K562 (cell line): ENCODE measurements at regions not wholly inside any gene's neighbourhood (a gene's known extent, or its start where the extent isn't known, plus 50 kb on each side); places are given as distances from the start of the nearest gene placed in this dataset.

Experiments used
- FOXA1 ChIP-seq: fragments of 450-650 bp; IDR thresholded peaks from 2 replicates; pipeline ENCODE4 v1.6.1; 2016; ENCODE audit warnings: mild to moderate bottlenecking, borderline replicate concordance
- GATA2 ChIP-seq: sonication (generic); formaldehyde crosslinking; IDR thresholded peaks from 2 replicates; pipeline ENCODE4 v1.4.0; 2020; ENCODE audit warnings: mild to moderate bottlenecking, missing genetic modification reagents
- KAT2B ChIP-seq: IDR thresholded peaks from one replicate; pipeline ENCODE4 v1.6.1; 2012; ENCODE audit warnings: low read depth, mild to moderate bottlenecking, control low read depth, inconsistent platforms, low read length, moderate library complexity
- MLX ChIP-seq, 2 experiments: fragments of 450-650 bp in 1 of 2; sonication (generic) in 1 of 2; formaldehyde crosslinking; conservative IDR thresholded peaks; 2 replicates each; pipeline versions ENCODE4 v1.4.0 to v1.8.1; 2020 to 2022; ENCODE audit warnings: mild to moderate bottlenecking in 1 of 2, missing genetic modification reagents in 1 of 2
- PHTF2 ChIP-seq: fragments of 250-450 bp; sonication (Bioruptor Pico); IDR thresholded peaks from 2 replicates; pipeline ENCODE4 v1.5.0; 2021; ENCODE audit warnings: mild to moderate bottlenecking
- RAD21 ChIP-seq, 2 experiments: fragments of 250-450 bp in 1 of 2; fragments of 450-650 bp in 1 of 2; sonication (Bioruptor Pico) in 1 of 2; formaldehyde crosslinking in 1 of 2; IDR thresholded peaks in 1 of 2; conservative IDR thresholded peaks in 1 of 2; 2 replicates each; pipeline versions ENCODE4 v1.4.0 to v1.8.0; 2020 to 2022; ENCODE audit warnings: mild to moderate bottlenecking in 2 of 2, moderate library complexity in 1 of 2
- RBBP5 ChIP-seq: fragments of 200-600 bp; sonication (generic); IDR thresholded peaks from 2 replicates; pipeline ENCODE4 v1.6.1; 2012; ENCODE audit warnings: borderline replicate concordance, mild to moderate bottlenecking, low read length, control low read depth, inconsistent platforms; ENCODE audit not compliant: insufficient read depth, poor library complexity, severe bottlenecking
- SMARCA4 ChIP-seq: fragments of 450-650 bp; IDR thresholded peaks from 2 replicates; pipeline ENCODE4 v1.6.1; 2016
- STAT5A ChIP-seq: IDR thresholded peaks from 2 replicates; pipeline ENCODE4 v1.6.1; 2012; ENCODE audit warnings: low read length, inconsistent platforms, borderline replicate concordance
- TEAD4 ChIP-seq, 2 experiments: sonication (generic) in 1 of 2; formaldehyde crosslinking in 1 of 2; IDR thresholded peaks; 2 replicates each; pipeline versions ENCODE4 v1.6.1 to v1.8.0; 2012 to 2022; ENCODE audit warnings: borderline replicate concordance in 1 of 2, inconsistent platforms in 1 of 2, low read length in 1 of 2, mild to moderate bottlenecking in 1 of 2, missing genetic modification reagents in 1 of 2
- ZNF143 ChIP-seq: sonication (generic); formaldehyde crosslinking; IDR thresholded peaks from 2 replicates; pipeline ENCODE4 v1.9.0; 2022; ENCODE audit warnings: mild to moderate bottlenecking, missing genetic modification reagents
- TF ChIP-seq, protein P1 (sequence below): fragments of 250-450 bp; sonication (Bioruptor Pico); IDR thresholded peaks from 2 replicates; pipeline ENCODE4 v1.8.0; 2022; ENCODE audit warnings: inconsistent platforms, mild to moderate bottlenecking, moderate library complexity, borderline replicate concordance
- TF ChIP-seq, protein P2 (sequence below): fragments of 450-650 bp; IDR thresholded peaks from 2 replicates; pipeline ENCODE4 v1.6.1; 2016; ENCODE audit warnings: mild to moderate bottlenecking, moderate library complexity

GRCh38 chr6:146896062-146896813 is 297.5 kb downstream of the ADGB start (continued):
- TF ChIP-seq KAT2B, result no peak
- TF ChIP-seq SMARCA4, result peak; percentile 87
- peak; percentile 70 for TF ChIP-seq STAT5A
- 0 out of 4 replicates have a peak, but pooled peaks of 1 of the 2 experiments have one; percentile 15 for TF ChIP-seq RAD21 (CRISPR knock-in tag; conservative IDR thresholded peaks at IDR 0.05 in 1 of 2, IDR thresholded peaks at IDR 0.05 in 1 of 2)
- TF ChIP-seq TEAD4 (IDR thresholded peaks at IDR 0.05; ENCODE audit: low read length), result peak; percentile 86
- TF ChIP-seq TEAD4 (CRISPR knock-in tag; IDR thresholded peaks at IDR 0.05; ENCODE audit: borderline replicate concordance), result no peak
- TF ChIP-seq MLX (CRISPR knock-in tag; conservative IDR thresholded peaks at IDR 0.05), result 0 out of 4 replicates have a peak, but pooled peaks of 1 of the 2 experiments have one; percentile 15
- TF ChIP-seq, protein P1, sequence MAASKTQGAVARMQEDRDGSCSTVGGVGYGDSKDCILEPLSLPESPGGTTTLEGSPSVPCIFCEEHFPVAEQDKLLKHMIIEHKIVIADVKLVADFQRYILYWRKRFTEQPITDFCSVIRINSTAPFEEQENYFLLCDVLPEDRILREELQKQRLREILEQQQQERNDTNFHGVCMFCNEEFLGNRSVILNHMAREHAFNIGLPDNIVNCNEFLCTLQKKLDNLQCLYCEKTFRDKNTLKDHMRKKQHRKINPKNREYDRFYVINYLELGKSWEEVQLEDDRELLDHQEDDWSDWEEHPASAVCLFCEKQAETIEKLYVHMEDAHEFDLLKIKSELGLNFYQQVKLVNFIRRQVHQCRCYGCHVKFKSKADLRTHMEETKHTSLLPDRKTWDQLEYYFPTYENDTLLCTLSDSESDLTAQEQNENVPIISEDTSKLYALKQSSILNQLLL, result no peak
- TF ChIP-seq, protein P2, sequence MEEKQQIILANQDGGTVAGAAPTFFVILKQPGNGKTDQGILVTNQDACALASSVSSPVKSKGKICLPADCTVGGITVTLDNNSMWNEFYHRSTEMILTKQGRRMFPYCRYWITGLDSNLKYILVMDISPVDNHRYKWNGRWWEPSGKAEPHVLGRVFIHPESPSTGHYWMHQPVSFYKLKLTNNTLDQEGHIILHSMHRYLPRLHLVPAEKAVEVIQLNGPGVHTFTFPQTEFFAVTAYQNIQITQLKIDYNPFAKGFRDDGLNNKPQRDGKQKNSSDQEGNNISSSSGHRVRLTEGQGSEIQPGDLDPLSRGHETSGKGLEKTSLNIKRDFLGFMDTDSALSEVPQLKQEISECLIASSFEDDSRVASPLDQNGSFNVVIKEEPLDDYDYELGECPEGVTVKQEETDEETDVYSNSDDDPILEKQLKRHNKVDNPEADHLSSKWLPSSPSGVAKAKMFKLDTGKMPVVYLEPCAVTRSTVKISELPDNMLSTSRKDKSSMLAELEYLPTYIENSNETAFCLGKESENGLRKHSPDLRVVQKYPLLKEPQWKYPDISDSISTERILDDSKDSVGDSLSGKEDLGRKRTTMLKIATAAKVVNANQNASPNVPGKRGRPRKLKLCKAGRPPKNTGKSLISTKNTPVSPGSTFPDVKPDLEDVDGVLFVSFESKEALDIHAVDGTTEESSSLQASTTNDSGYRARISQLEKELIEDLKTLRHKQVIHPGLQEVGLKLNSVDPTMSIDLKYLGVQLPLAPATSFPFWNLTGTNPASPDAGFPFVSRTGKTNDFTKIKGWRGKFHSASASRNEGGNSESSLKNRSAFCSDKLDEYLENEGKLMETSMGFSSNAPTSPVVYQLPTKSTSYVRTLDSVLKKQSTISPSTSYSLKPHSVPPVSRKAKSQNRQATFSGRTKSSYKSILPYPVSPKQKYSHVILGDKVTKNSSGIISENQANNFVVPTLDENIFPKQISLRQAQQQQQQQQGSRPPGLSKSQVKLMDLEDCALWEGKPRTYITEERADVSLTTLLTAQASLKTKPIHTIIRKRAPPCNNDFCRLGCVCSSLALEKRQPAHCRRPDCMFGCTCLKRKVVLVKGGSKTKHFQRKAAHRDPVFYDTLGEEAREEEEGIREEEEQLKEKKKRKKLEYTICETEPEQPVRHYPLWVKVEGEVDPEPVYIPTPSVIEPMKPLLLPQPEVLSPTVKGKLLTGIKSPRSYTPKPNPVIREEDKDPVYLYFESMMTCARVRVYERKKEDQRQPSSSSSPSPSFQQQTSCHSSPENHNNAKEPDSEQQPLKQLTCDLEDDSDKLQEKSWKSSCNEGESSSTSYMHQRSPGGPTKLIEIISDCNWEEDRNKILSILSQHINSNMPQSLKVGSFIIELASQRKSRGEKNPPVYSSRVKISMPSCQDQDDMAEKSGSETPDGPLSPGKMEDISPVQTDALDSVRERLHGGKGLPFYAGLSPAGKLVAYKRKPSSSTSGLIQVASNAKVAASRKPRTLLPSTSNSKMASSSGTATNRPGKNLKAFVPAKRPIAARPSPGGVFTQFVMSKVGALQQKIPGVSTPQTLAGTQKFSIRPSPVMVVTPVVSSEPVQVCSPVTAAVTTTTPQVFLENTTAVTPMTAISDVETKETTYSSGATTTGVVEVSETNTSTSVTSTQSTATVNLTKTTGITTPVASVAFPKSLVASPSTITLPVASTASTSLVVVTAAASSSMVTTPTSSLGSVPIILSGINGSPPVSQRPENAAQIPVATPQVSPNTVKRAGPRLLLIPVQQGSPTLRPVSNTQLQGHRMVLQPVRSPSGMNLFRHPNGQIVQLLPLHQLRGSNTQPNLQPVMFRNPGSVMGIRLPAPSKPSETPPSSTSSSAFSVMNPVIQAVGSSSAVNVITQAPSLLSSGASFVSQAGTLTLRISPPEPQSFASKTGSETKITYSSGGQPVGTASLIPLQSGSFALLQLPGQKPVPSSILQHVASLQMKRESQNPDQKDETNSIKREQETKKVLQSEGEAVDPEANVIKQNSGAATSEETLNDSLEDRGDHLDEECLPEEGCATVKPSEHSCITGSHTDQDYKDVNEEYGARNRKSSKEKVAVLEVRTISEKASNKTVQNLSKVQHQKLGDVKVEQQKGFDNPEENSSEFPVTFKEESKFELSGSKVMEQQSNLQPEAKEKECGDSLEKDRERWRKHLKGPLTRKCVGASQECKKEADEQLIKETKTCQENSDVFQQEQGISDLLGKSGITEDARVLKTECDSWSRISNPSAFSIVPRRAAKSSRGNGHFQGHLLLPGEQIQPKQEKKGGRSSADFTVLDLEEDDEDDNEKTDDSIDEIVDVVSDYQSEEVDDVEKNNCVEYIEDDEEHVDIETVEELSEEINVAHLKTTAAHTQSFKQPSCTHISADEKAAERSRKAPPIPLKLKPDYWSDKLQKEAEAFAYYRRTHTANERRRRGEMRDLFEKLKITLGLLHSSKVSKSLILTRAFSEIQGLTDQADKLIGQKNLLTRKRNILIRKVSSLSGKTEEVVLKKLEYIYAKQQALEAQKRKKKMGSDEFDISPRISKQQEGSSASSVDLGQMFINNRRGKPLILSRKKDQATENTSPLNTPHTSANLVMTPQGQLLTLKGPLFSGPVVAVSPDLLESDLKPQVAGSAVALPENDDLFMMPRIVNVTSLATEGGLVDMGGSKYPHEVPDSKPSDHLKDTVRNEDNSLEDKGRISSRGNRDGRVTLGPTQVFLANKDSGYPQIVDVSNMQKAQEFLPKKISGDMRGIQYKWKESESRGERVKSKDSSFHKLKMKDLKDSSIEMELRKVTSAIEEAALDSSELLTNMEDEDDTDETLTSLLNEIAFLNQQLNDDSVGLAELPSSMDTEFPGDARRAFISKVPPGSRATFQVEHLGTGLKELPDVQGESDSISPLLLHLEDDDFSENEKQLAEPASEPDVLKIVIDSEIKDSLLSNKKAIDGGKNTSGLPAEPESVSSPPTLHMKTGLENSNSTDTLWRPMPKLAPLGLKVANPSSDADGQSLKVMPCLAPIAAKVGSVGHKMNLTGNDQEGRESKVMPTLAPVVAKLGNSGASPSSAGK, result no peak
- peak; percentile 45; the same call in 1 of the 2 replicates for TF ChIP-seq GATA2
- 0 out of 2 replicates have a peak, but pooled peaks have one; percentile 51 for TF ChIP-seq PHTF2
- no peak for TF ChIP-seq FOXA1
- TF ChIP-seq RBBP5, result peak; percentile 68
- TF ChIP-seq ZNF143 (CRISPR knock-in tag), result no peak
